ENCODE measurements at regions not wholly inside any gene's neighbourhood (a gene's known extent, or its start where the extent isn't known, plus 50 kb on each side); places are given as distances from the start of the nearest gene placed in this dataset.

DNA sequence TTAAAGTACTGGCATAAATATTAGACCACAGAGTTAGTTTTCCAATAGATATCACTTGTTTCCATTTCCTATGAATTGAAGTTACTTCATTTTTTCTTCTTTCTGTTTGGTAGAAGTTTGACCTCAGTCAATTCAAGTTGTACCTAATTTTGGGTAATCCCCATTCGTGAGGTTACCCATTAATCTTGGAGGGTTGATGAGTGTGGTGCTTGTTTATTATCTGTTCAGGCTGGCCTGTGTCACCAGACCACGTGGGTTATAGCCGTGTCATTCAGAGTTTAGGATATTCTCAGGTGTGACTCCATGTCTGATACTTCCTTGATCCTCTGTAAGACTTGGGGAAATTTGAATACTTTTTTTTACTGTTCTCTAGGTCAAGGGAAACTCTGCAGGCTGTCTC, 133.9 kb upstream of the TPK1 start:
- H3K18ac ChIP-seq (ENCODE audit: low read depth, low read length) = no peak overlapping the region
- intact Hi-C loops (cut with micrococcal nuclease) (no loop called here), in situ Hi-C loops (cut with MboI; ENCODE audit: low sequenced_read_pairs) (no loop called here), dilution Hi-C loops (cut with HindIII; ENCODE audit: low sequenced_read_pairs, unreplicated experiment) (no loop called here)
- no peak overlapping the region for H3K27ac ChIP-seq (ENCODE audit: insufficient read depth, low read length)
- ChIA-PET CTCF (no interaction called here), POLR2A (ENCODE audit: unreplicated experiment) (no interaction called here)
- H2AFZ ChIP-seq (replicated peaks; ENCODE audit: low read length, poor library complexity) = no peak overlapping the region
- no peak overlapping the region for H3K4me2 ChIP-seq (ENCODE audit: low read depth, low read length)
- H3K36me3 ChIP-seq (ENCODE audit: control insufficient read depth, insufficient read depth, low read length) = no peaks in the 10 kb centered on the region
- TF ChIP-seq SMC3 (IDR thresholded peaks at IDR 0.05; ENCODE audit: low read depth, low read length) (no peak), MAZ (IDR thresholded peaks at IDR 0.05; ENCODE audit: borderline replicate concordance, low read depth, low read length) (no peak), POLR2A (IDR thresholded peaks at IDR 0.05; ENCODE audit: low read depth, low read length) (no peak), RCOR1 (IDR thresholded peaks at IDR 0.05; ENCODE audit: insufficient replicate concordance, low read length) (no peak), MAFK (IDR thresholded peaks at IDR 0.05; ENCODE audit: low read depth, low read length) (no peak), RFX5 (IDR thresholded peaks at IDR 0.05; ENCODE audit: low read depth, low read length) (no peak), BHLHE40 (IDR thresholded peaks at IDR 0.05; ENCODE audit: low read depth, low read length) (no peak), FOS (IDR thresholded peaks at IDR 0.05; ENCODE audit: low read depth, low read length) (no peak), NFE2L2 (IDR thresholded peaks at IDR 0.05; ENCODE audit: low read depth, low read length) (no peak), CHD1 (IDR thresholded peaks at IDR 0.05; ENCODE audit: low read depth, low read length) (no peak), RAD21 (IDR thresholded peaks at IDR 0.05; ENCODE audit: low read length) (no peak), MXI1 (IDR thresholded peaks at IDR 0.05; ENCODE audit: borderline replicate concordance, low read depth, low read length) (no peak), CEBPB (IDR thresholded peaks at IDR 0.05; ENCODE audit: low read depth, low read length) (no peak)
- TF ChIP-seq, protein P1, sequence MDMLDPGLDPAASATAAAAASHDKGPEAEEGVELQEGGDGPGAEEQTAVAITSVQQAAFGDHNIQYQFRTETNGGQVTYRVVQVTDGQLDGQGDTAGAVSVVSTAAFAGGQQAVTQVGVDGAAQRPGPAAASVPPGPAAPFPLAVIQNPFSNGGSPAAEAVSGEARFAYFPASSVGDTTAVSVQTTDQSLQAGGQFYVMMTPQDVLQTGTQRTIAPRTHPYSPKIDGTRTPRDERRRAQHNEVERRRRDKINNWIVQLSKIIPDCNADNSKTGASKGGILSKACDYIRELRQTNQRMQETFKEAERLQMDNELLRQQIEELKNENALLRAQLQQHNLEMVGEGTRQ (IDR thresholded peaks at IDR 0.05; ENCODE audit: low read depth, low read length) = no peak
- TF ChIP-seq, protein P2, sequence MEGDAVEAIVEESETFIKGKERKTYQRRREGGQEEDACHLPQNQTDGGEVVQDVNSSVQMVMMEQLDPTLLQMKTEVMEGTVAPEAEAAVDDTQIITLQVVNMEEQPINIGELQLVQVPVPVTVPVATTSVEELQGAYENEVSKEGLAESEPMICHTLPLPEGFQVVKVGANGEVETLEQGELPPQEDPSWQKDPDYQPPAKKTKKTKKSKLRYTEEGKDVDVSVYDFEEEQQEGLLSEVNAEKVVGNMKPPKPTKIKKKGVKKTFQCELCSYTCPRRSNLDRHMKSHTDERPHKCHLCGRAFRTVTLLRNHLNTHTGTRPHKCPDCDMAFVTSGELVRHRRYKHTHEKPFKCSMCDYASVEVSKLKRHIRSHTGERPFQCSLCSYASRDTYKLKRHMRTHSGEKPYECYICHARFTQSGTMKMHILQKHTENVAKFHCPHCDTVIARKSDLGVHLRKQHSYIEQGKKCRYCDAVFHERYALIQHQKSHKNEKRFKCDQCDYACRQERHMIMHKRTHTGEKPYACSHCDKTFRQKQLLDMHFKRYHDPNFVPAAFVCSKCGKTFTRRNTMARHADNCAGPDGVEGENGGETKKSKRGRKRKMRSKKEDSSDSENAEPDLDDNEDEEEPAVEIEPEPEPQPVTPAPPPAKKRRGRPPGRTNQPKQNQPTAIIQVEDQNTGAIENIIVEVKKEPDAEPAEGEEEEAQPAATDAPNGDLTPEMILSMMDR (conservative IDR thresholded peaks at IDR 0.05; ENCODE audit: low read depth, low read length) = no peak
- TF ChIP-seq, protein P3, sequence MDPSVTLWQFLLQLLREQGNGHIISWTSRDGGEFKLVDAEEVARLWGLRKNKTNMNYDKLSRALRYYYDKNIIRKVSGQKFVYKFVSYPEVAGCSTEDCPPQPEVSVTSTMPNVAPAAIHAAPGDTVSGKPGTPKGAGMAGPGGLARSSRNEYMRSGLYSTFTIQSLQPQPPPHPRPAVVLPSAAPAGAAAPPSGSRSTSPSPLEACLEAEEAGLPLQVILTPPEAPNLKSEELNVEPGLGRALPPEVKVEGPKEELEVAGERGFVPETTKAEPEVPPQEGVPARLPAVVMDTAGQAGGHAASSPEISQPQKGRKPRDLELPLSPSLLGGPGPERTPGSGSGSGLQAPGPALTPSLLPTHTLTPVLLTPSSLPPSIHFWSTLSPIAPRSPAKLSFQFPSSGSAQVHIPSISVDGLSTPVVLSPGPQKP (IDR thresholded peaks at IDR 0.05; ENCODE audit: borderline replicate concordance, low read depth, low read length) = no peak
- peaks cover 3% of the 10 kb centered on the region for H3K9me3 ChIP-seq (ENCODE audit: control insufficient read depth, insufficient read depth, low read length)
- H3K9me1 ChIP-seq (ENCODE audit: insufficient read depth, low read length) = no peaks in the 10 kb centered on the region
- no peak overlapping the region for H2AK5ac ChIP-seq (ENCODE audit: low read depth, low read length)
- no peaks in the 10 kb centered on the region for H4K20me1 ChIP-seq (ENCODE audit: insufficient read depth, low read length)
- H4K5ac ChIP-seq (ENCODE audit: low read depth, low read length) = no peak overlapping the region
- DNase-seq = no peak
- H3K79me1 ChIP-seq (ENCODE audit: low read depth in 1 of 2, low read length in 2 of 2) = no peaks in the 10 kb centered on the region
- no peak overlapping the region for H2BK120ac ChIP-seq (ENCODE audit: low read depth, low read length)
- WGBS, 2 experiments (ENCODE audit: extremely low coverage in 2 of 2, insufficient read length in 1 of 2) = no CpG with 5 or more reads among the region's 3 CpGs
- no peak overlapping the region for H2AK9ac ChIP-seq (replicated peaks; ENCODE audit: low read depth, low read length, poor library complexity)
- no peak overlapping the region for H3K4me3 ChIP-seq (ENCODE audit: insufficient read depth, low read depth, low read length)
- H2BK20ac ChIP-seq (ENCODE audit: low read depth, low read length) = no peak overlapping the region
- no peak overlapping the region for H3K4ac ChIP-seq (ENCODE audit: low read depth, low read length)
- H3K4me1 ChIP-seq (ENCODE audit: control insufficient read depth, insufficient read depth, low read length) = no peaks in the 10 kb centered on the region
- H2BK5ac ChIP-seq (ENCODE audit: low read depth, low read length, poor library complexity, severe bottlenecking) = no peak overlapping the region
- H3K56ac ChIP-seq (ENCODE audit: extremely low read depth, insufficient read depth, low read length) = no peak overlapping the region
- no peak overlapping the region for H4K91ac ChIP-seq (ENCODE audit: insufficient read depth, low read depth, low read length)
- H3K9ac ChIP-seq (ENCODE audit: low read depth, low read length) = no peak overlapping the region
- H3K27me3 ChIP-seq (ENCODE audit: control insufficient read depth, insufficient read depth, low read length) = no peaks in the 10 kb centered on the region
- no peak for ATAC-seq (ENCODE audit: low read depth)
- H3K23ac ChIP-seq (ENCODE audit: low read depth, low read length) = no peak overlapping the region
- H4K8ac ChIP-seq (ENCODE audit: low read depth in 2 of 2, low read length in 2 of 2) = no peak overlapping the region
- H3K14ac ChIP-seq (replicated peaks; ENCODE audit: low read depth, low read length) = no peak overlapping the region
- H2BK15ac ChIP-seq (ENCODE audit: low read depth, low read length) = no peak overlapping the region
- no TSS peak for BruUV-seq (replicated peaks)

Measured in IMR-90 (cell line).